Calu3 (cell line): ENCODE measurements at regions not wholly inside any gene's neighbourhood (a gene's known extent, or its start where the extent isn't known, plus 50 kb on each side); places are given as distances from the start of the nearest gene placed in this dataset.

Experiments
- BruUV-seq: library from RNA; stranded (reverse); fragments of 400-500 nt; replicated peaks from 2 replicates; lab custom pipeline; 2021; lab: Mats Ljungman, UMichigan
- CTCF ChIA-PET: fragments of 300-600 bp; sonication (Branson Sonifier 250); formaldehyde crosslinking; loops from one replicate; lab custom pipeline; 2022; ENCODE audit warnings: antibody characterized with exemption; lab: Charles Lee
- DNase-seq: peaks from one replicate; pipeline ENCODE4 v3.0.0; 2022
- H3K27ac Mint-ChIP-seq: one replicate; pipeline ENCODE4 v1.8.0; 2022; ENCODE audit warnings: mixed read lengths; ENCODE audit not compliant: unreplicated experiment
- H3K27me3 Mint-ChIP-seq: one replicate; pipeline ENCODE4 v1.8.0; 2022; ENCODE audit warnings: mixed read lengths; ENCODE audit not compliant: unreplicated experiment
- H3K36me3 Mint-ChIP-seq: one replicate; pipeline ENCODE4 v1.8.0; 2022; ENCODE audit warnings: mild to moderate bottlenecking, moderate library complexity, mixed read lengths; ENCODE audit not compliant: insufficient read depth, unreplicated experiment
- H3K4me1 Mint-ChIP-seq: one replicate; pipeline ENCODE4 v1.8.0; 2022; ENCODE audit warnings: mild to moderate bottlenecking, low read depth, mixed read lengths; ENCODE audit not compliant: unreplicated experiment
- H3K4me3 Mint-ChIP-seq: one replicate; pipeline ENCODE4 v1.8.0; 2022; ENCODE audit warnings: mild to moderate bottlenecking, low read depth, moderate library complexity, mixed read lengths; ENCODE audit not compliant: unreplicated experiment
- H3K9me3 Mint-ChIP-seq: one replicate; pipeline ENCODE4 v1.8.0; 2022; ENCODE audit warnings: low read depth, mixed read lengths; ENCODE audit not compliant: unreplicated experiment
- CTCF ChIP-seq: fragments of 200-600 bp; IDR thresholded peaks from one replicate; pipeline ENCODE4 v1.8.0; 2022; ENCODE audit warnings: antibody characterized with exemption; ENCODE audit not compliant: unreplicated experiment
- intact Hi-C: fragments of 100-400 bp; cut with micrococcal nuclease; formaldehyde crosslinking; loops from one replicate; pipeline ENCODE4 v1.10.0; 2022; ENCODE audit not compliant: unreplicated experiment

- H3K36me3 Mint-ChIP-seq: no peaks in the 10 kb centered on the region
- peaks cover 9% of the 10 kb centered on the region for H3K4me1 Mint-ChIP-seq
- no TSS peak for BruUV-seq
- no peaks in the 10 kb centered on the region for H3K9me3 Mint-ChIP-seq
- CTCF ChIA-PET: no interaction called here
- no peaks in the 10 kb centered on the region for H3K27me3 Mint-ChIP-seq
- TF ChIP-seq CTCF: no peak
- DNase-seq: no peak
- no peak overlapping the region for H3K27ac Mint-ChIP-seq
- no peak overlapping the region for H3K4me3 Mint-ChIP-seq
- intact Hi-C loops: no loop called here
Measured at GRCh38 chr6:113048741-113049140, 701.6 kb downstream of the RFPL4B start.

GRCh38 chr6:113049190-113049589 lies 702.1 kb downstream of the RFPL4B start:
- Mint-ChIP-seq H3K4me1 (peaks cover 9% of the 10 kb centered on the region), H3K27ac (no peak overlapping the region), H3K4me3 (no peak overlapping the region), H3K27me3 (no peaks in the 10 kb centered on the region), H3K36me3 (no peaks in the 10 kb centered on the region), H3K9me3 (no peaks in the 10 kb centered on the region)
- no peak for DNase-seq
- intact Hi-C loops: no loop called here
- no TSS peak for BruUV-seq
- TF ChIP-seq CTCF: no peak
- CTCF ChIA-PET: no interaction called here

GRCh38 chr6:113050010-113050858 lies 703.1 kb downstream of the RFPL4B start:
- no peak overlapping the region for H3K4me3 Mint-ChIP-seq
- no peaks in the 10 kb centered on the region for H3K9me3 Mint-ChIP-seq
- no peak for DNase-seq
- H3K27ac Mint-ChIP-seq: no peak overlapping the region
- no TSS peak for BruUV-seq
- H3K36me3 Mint-ChIP-seq: no peaks in the 10 kb centered on the region
- CTCF ChIA-PET: no interaction called here
- peaks cover 9% of the 10 kb centered on the region for H3K4me1 Mint-ChIP-seq
- no peak for TF ChIP-seq CTCF
- intact Hi-C loops: no loop called here
- no peaks in the 10 kb centered on the region for H3K27me3 Mint-ChIP-seq

- H3K36me3 Mint-ChIP-seq: no peaks in the 10 kb centered on the region
- TF ChIP-seq CTCF: no peak
- intact Hi-C loops: no loop called here
- no peak for DNase-seq
- H3K27me3 Mint-ChIP-seq: no peaks in the 10 kb centered on the region
- no TSS peak for BruUV-seq
- H3K4me1 Mint-ChIP-seq: peaks cover 9% of the 10 kb centered on the region
- no peak overlapping the region for H3K4me3 Mint-ChIP-seq
- CTCF ChIA-PET: no interaction called here
- H3K27ac Mint-ChIP-seq: no peak overlapping the region
- H3K9me3 Mint-ChIP-seq: peaks cover 2% of the 10 kb centered on the region
Measured at GRCh38 chr6:113050979-113051378, 703.8 kb downstream of the RFPL4B start.
